Islet precursor cell (in vitro differentiated cells): ENCODE measurements at regions not wholly inside any gene's neighbourhood (a gene's known extent, or its start where the extent isn't known, plus 50 kb on each side); places are given as distances from the start of the nearest gene placed in this dataset.

Experiments used
- DNase-seq: peaks from one replicate; pipeline ENCODE4 v3.0.0-alpha.2; 2018

- DNase-seq: no peak
Observed at GRCh38 chr12:124503305-124503704, 64.1 kb downstream of the NCOR2 start.

- no peak for DNase-seq
Observed at GRCh38 chr12:124502379-124502778, 65.0 kb downstream of the NCOR2 start.

GRCh38 chr12:124501827-124502226, 65.6 kb downstream of the NCOR2 start:
- no peak for DNase-seq

- DNase-seq: peak; percentile 74
Observed at GRCh38 chr12:124501112-124501561, 66.3 kb downstream of the NCOR2 start.

GRCh38 chr12:124499898-124500244, 67.5 kb downstream of the NCOR2 start:
- DNase-seq: no peak

- DNase-seq: no peak
Observed at GRCh38 chr12:124499190-124499753, 68.1 kb downstream of the NCOR2 start.

GRCh38 chr12:124498275-124499189, 68.9 kb downstream of the NCOR2 start:
- no peak for DNase-seq

GRCh38 chr12:124497658-124498057, 69.8 kb downstream of the NCOR2 start:
- no peak for DNase-seq

- DNase-seq: no peak
Observed at GRCh38 chr12:124497039-124497438, 70.4 kb downstream of the NCOR2 start.

- no peak for DNase-seq
Observed at GRCh38 chr12:124496584-124496983, 70.8 kb downstream of the NCOR2 start.

- no peak for DNase-seq
Observed at GRCh38 chr12:124495194-124495983, 72.0 kb downstream of the NCOR2 start.

- no peak for DNase-seq
Observed at GRCh38 chr12:124494751-124495129, 72.7 kb downstream of the NCOR2 start.

- no peak for DNase-seq
Observed at GRCh38 chr12:124493809-124494750, 73.3 kb downstream of the NCOR2 start.

- DNase-seq: no peak
Observed at GRCh38 chr12:124492879-124493808, 74.3 kb downstream of the NCOR2 start.

GRCh38 chr12:124491856-124492420, 75.5 kb downstream of the NCOR2 start:
- DNase-seq: no peak

- no peak for DNase-seq
Observed at GRCh38 chr12:124491310-124491709, 76.1 kb downstream of the NCOR2 start.

- no peak for DNase-seq
Observed at GRCh38 chr12:124490584-124491305, 76.7 kb downstream of the NCOR2 start.

GRCh38 chr12:124489915-124490583, 77.4 kb downstream of the NCOR2 start:
- DNase-seq: no peak

GRCh38 chr12:124489220-124489619, 78.2 kb downstream of the NCOR2 start:
- no peak for DNase-seq

- no peak for DNase-seq
Observed at GRCh38 chr12:124488520-124488919, 78.9 kb downstream of the NCOR2 start.
